ENCODE measurements at regions not wholly inside any gene's neighbourhood (a gene's known extent, or its start where the extent isn't known, plus 50 kb on each side); places are given as distances from the start of the nearest gene placed in this dataset.

DNA sequence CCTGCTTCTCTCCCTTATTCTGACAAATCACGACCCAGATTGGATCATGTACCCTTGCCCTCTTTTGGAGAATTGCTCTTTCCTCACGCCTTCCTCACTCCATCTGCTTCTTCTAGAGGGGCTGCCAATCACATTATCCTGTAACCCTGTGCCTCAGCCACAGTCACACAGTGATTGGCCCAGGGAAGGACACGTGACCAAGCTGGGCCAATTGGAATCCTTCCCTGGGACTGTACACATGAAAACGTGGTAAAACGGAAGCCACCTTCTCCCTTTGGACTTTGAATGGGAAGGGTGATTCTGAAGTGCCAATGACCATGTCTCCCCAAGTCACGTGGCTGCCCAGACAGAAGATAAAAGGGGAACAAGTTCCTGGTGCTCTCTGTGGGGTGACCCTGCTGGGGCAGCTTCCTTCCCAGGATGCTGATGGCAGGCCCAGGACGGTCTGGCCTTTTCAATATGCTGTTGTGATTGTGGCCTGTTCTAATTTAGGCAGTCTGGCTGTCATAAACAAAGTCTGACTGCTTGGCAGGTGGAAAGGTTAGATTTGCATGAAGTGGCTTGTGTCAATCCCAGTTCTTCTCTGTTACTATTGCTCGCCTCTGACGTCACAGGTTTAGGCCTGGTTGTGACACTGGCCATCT lies 92.9 kb downstream of the UBIAD1 start:
- no peak for TF ChIP-seq EZH2phosphoT487 (IDR thresholded peaks at IDR 0.05; ENCODE audit: borderline replicate concordance, low read depth, low read length)
- TF ChIP-seq, protein P1, sequence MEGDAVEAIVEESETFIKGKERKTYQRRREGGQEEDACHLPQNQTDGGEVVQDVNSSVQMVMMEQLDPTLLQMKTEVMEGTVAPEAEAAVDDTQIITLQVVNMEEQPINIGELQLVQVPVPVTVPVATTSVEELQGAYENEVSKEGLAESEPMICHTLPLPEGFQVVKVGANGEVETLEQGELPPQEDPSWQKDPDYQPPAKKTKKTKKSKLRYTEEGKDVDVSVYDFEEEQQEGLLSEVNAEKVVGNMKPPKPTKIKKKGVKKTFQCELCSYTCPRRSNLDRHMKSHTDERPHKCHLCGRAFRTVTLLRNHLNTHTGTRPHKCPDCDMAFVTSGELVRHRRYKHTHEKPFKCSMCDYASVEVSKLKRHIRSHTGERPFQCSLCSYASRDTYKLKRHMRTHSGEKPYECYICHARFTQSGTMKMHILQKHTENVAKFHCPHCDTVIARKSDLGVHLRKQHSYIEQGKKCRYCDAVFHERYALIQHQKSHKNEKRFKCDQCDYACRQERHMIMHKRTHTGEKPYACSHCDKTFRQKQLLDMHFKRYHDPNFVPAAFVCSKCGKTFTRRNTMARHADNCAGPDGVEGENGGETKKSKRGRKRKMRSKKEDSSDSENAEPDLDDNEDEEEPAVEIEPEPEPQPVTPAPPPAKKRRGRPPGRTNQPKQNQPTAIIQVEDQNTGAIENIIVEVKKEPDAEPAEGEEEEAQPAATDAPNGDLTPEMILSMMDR (conservative IDR thresholded peaks at IDR 0.05; ENCODE audit: low read length) = no peak

Measured in OCI-LY7 (cell line).